HFFc6 (cell line): ENCODE measurements at regions not wholly inside any gene's neighbourhood (a gene's known extent, or its start where the extent isn't known, plus 50 kb on each side); places are given as distances from the start of the nearest gene placed in this dataset.
"Not testable (repeated sequence)": the region's sequence is repeated elsewhere in the genome, so short reads cannot be mapped to it uniquely, and the experiment has no call there.

Experiments
- DNase-seq: peaks from one replicate; pipeline ENCODE4 v3.0.0-alpha.2; 2018
- H3K27ac Mint-ChIP-seq: 2 replicates; pipeline ENCODE4 v1.8.0; 2020; ENCODE audit warnings: mild to moderate bottlenecking, mixed read lengths
- H3K27me3 Mint-ChIP-seq: 2 replicates; pipeline ENCODE4 v1.8.0; 2021; ENCODE audit warnings: mild to moderate bottlenecking, moderate library complexity, mixed read lengths; ENCODE audit not compliant: insufficient read depth
- H3K36me3 Mint-ChIP-seq: 2 replicates; pipeline ENCODE4 v1.8.0; 2021; ENCODE audit warnings: low read depth, mixed read lengths
- H3K4me1 Mint-ChIP-seq: 2 replicates; pipeline ENCODE4 v1.8.0; 2020; ENCODE audit warnings: low read depth, mixed read lengths
- H3K4me3 Mint-ChIP-seq: 2 replicates; pipeline ENCODE4 v1.8.0; 2020; ENCODE audit warnings: mild to moderate bottlenecking, moderate library complexity, mixed read lengths
- H3K9me3 Mint-ChIP-seq: 2 replicates; pipeline ENCODE4 v1.8.0; 2020; ENCODE audit warnings: mild to moderate bottlenecking, mixed read lengths
- CTCF ChIP-seq: fragments of 200-600 bp; sonication (generic); IDR thresholded peaks from 2 replicates; pipeline ENCODE4 v1.5.0; 2021; ENCODE audit warnings: antibody characterized with exemption, mild to moderate bottlenecking

GRCh38 chr1:187682112-187682511, 853.4 kb downstream of the PLA2G4A start:
- H3K27me3 Mint-ChIP-seq, result no peaks in the 10 kb centered on the region
- DNase-seq, result no peak
- no peak for TF ChIP-seq CTCF
- no peaks in the 10 kb centered on the region for H3K9me3 Mint-ChIP-seq
- H3K4me3 Mint-ChIP-seq, result no peak overlapping the region
- no peaks in the 10 kb centered on the region for H3K36me3 Mint-ChIP-seq
- H3K4me1 Mint-ChIP-seq, result peaks cover 24% of the 10 kb centered on the region
- no peak overlapping the region for H3K27ac Mint-ChIP-seq

GRCh38 chr1:187685333-187685732, 856.6 kb downstream of the PLA2G4A start:
- Mint-ChIP-seq H3K9me3 (no peaks in the 10 kb centered on the region), H3K36me3 (no peaks in the 10 kb centered on the region), H3K27ac (peak overlapping the region; percentile 65), H3K4me3 (peak overlapping the region; percentile 43; the same call in 1 of the 2 replicates), H3K27me3 (no peaks in the 10 kb centered on the region; the same call in 1 of the 2 replicates), H3K4me1 (peaks cover 36% of the 10 kb centered on the region)
- peak; percentile 25 for DNase-seq
- no peak for TF ChIP-seq CTCF

- no peak overlapping the region for H3K4me3 Mint-ChIP-seq
- H3K36me3 Mint-ChIP-seq, result no peaks in the 10 kb centered on the region
- no peaks in the 10 kb centered on the region; the same call in 1 of the 2 replicates for H3K27me3 Mint-ChIP-seq
- no peak for TF ChIP-seq CTCF
- no peaks in the 10 kb centered on the region for H3K9me3 Mint-ChIP-seq
- peak; percentile 46 for DNase-seq
- H3K4me1 Mint-ChIP-seq, result peaks cover 45% of the 10 kb centered on the region
- no peak overlapping the region for H3K27ac Mint-ChIP-seq
Observed at GRCh38 chr1:187689129-187689528, 860.4 kb downstream of the PLA2G4A start.

GRCh38 chr1:187691439-187691838, 862.7 kb downstream of the PLA2G4A start:
- H3K36me3 Mint-ChIP-seq, result no peaks in the 10 kb centered on the region
- no peaks in the 10 kb centered on the region for H3K9me3 Mint-ChIP-seq
- peaks cover 32% of the 10 kb centered on the region for H3K4me1 Mint-ChIP-seq
- peak; percentile 88 for DNase-seq
- peak overlapping the region; percentile 63 for H3K27ac Mint-ChIP-seq
- H3K4me3 Mint-ChIP-seq, result no peak overlapping the region
- no peak for TF ChIP-seq CTCF
- H3K27me3 Mint-ChIP-seq, result no peaks in the 10 kb centered on the region; the same call in 1 of the 2 replicates

GRCh38 chr1:187692799-187693198, 864.0 kb downstream of the PLA2G4A start:
- no peak for TF ChIP-seq CTCF
- no peak overlapping the region for H3K27ac Mint-ChIP-seq
- no peaks in the 10 kb centered on the region for H3K36me3 Mint-ChIP-seq
- H3K4me1 Mint-ChIP-seq, result peaks cover 32% of the 10 kb centered on the region
- no peak overlapping the region for H3K4me3 Mint-ChIP-seq
- no peaks in the 10 kb centered on the region; the same call in 1 of the 2 replicates for H3K27me3 Mint-ChIP-seq
- DNase-seq, result no peak
- no peaks in the 10 kb centered on the region for H3K9me3 Mint-ChIP-seq

- no peaks in the 10 kb centered on the region for H3K9me3 Mint-ChIP-seq
- peaks cover 11% of the 10 kb centered on the region for H3K4me1 Mint-ChIP-seq
- no peaks in the 10 kb centered on the region; the same call in 1 of the 2 replicates for H3K27me3 Mint-ChIP-seq
- no peak overlapping the region for H3K4me3 Mint-ChIP-seq
- TF ChIP-seq CTCF, result no peak
- no peak for DNase-seq
- no peak overlapping the region for H3K27ac Mint-ChIP-seq
- H3K36me3 Mint-ChIP-seq, result no peaks in the 10 kb centered on the region
Observed at GRCh38 chr1:187696073-187696472, 867.3 kb downstream of the PLA2G4A start.

- H3K9me3 Mint-ChIP-seq, result peaks cover 10% of the 10 kb centered on the region
- not testable (repeated sequence) for H3K4me3 Mint-ChIP-seq, H3K27ac Mint-ChIP-seq, H3K27me3 Mint-ChIP-seq, DNase-seq, H3K36me3 Mint-ChIP-seq, H3K4me1 Mint-ChIP-seq
Observed at GRCh38 chr1:187703138-187704130, 874.7 kb downstream of the PLA2G4A start.
